HG02610 (cell line): ENCODE measurements at regions not wholly inside any gene's neighbourhood (a gene's known extent, or its start where the extent isn't known, plus 50 kb on each side); places are given as distances from the start of the nearest gene placed in this dataset.
"Not testable (repeated sequence)": the region's sequence is repeated elsewhere in the genome, so short reads cannot be mapped to it uniquely, and the experiment has no call there.

Experiments
- ATAC-seq: cut with Tn5 transposase; IDR thresholded peaks from one replicate; pipeline ENCODE4 v1.9.1; 2021; ENCODE audit warnings: mild to moderate bottlenecking, moderate library complexity; ENCODE audit not compliant: unreplicated experiment

- ATAC-seq: not testable (repeated sequence)
These were observed 510.6 kb upstream of the LMO3 start for GRCh38 chr12:17116538-17116937.

GRCh38 chr12:17110316-17110715, 504.4 kb upstream of the LMO3 start:
- ATAC-seq: no peak

GRCh38 chr12:17108877-17109541, 503.0 kb upstream of the LMO3 start:
- no peak for ATAC-seq

DNA sequence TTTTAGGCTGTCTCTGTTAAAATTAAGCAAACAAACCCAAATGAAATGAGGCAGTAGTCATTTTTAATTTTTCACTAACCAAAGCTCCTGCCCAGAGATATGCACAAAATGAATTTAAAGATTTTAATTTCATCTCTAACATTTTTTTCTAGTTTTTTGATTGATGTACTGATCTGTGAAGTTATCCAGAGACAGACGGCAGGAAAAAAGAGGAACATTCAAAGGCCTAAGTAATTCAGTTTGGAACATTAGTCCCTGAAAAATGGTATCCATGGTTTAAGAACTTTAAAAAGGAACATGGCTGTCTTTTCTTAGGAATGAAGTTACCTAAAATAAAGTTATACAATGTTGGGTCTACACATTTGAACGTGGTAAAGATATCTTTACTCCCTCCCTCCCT, 498.8 kb upstream of the LMO3 start:
- no peak for ATAC-seq

DNA sequence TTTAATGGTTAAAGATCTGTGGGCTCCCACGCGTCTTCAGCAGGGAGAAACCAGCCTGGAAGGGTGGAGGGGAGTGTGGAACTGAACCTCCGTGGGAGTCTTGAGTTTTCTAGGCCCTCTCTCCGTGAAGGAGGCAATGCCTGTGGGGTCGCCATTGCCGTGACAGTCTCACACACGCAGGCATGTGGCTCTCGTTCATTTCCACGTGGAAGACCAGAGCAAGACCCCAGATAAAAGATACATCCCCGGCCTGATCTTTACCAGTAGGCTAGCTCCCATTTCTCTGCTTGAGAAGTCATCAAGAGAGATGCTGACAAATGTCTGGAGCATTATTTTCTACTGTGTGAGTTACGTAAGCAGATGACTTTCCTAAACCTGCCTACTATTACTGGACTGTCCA, 491.7 kb upstream of the LMO3 start:
- no peak for ATAC-seq

DNA sequence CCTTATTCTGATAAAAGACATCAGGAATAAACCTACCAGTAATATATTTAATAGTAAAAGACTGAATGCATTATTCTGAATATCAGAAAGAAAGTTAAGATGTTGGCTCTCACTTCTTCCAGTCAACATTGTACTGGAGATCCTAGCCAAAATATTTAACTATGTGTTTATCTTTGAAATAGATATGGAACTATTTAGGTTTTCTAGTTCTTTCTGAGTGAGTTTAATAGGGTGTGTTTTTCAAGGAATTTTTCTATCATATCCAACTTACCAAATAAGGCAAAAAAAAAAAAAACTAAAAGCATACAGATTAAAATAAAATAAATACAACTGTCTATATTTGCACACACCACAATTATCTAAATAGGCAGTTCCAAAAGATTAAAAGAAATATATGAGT, 478.9 kb upstream of the LMO3 start:
- no peak for ATAC-seq

GRCh38 chr12:17079251-17079909, 473.4 kb upstream of the LMO3 start:
- ATAC-seq: no peak

GRCh38 chr12:17077594-17077993, 471.6 kb upstream of the LMO3 start:
- ATAC-seq: no peak

- ATAC-seq: no peak
These were observed 470.8 kb upstream of the LMO3 start for GRCh38 chr12:17076811-17077210.

DNA sequence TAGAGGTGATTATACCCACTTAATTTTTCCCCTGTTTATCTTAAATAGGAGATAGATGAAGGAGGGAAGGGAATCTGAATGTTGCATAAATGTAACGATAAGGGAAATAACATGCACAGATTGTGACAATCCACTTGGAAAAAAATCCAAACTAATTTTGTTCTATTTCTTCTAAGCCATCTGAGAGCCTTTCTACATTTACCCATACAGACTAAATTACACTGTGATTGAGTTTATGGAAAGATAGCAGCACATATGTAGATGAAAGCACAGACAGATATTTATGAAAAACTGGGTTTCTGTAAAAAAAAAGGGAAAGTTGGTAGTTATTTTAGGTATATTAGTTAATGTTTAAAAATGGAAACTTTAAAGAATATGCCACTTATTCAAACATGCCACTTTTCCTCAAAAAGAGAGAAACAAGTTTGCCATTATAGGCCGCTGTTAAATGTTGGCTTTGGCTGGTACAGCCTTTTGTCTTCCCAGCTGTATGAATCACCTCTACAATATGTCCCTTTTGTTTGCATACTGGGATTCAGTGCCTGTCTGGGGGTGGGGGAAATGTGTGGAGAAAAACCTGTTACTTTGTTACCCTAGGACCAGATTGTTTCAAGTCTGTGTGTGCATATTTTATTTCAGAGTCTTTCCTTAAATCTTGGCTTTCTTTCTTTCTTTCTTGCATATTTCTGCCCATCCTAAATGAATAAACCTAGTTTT, 470.2 kb upstream of the LMO3 start:
- ATAC-seq: no peak

- ATAC-seq: no peak
These were observed 458.9 kb upstream of the LMO3 start for GRCh38 chr12:17064834-17065233.

DNA sequence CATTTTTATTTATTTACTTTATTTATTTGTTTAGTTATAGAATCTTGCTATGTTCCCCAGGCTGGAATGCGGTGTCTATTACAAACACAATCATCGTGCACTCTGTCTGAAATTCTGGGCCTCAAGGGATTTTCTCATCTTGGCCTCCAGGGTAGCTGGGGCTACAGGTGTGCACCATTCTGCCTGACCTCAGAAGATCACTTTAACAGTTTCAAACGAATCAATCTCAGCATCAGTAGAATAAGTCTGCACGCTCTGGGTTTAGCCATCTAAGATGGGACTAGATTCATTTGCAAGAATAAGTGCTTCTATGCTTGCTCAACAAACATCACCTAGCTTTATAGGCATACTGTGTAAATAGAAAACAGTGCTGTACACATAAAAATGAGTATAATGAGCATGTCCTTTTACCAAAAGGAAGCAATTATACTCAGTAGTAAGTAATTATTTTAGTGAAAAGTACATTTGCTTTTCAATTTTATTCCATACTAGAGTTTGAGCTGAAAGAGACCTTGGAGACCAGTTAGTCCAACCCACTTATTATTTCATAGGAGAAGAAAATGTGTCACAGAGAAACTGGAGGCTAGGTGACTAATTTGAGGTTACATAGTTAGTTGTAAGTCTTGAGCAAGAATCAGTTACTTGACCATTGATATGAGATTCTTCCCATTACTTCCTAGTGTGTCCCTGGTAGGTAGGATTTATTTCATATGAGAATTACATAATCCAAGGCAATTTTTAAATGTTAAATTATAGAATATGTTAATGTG, 456.5 kb upstream of the LMO3 start:
- ATAC-seq: no peak

DNA sequence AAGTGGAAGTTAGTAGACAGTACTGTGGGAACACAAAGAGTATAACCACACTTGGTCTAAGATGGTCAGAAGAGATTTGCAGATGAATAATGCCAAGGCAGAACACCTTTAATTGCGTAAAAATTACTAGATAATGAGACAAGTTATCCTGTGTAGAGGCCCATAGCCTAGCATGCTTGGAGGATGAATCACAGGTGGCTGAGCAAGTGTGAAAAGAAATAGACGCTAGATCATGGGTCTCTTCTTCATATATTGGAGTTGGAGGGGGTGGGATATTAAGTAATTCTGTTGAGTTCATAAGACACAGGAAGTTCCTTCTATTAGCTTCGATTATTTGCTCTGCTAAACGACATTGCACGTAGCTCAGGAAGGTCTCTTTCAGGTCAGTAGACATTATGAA, 454.3 kb upstream of the LMO3 start:
- no peak for ATAC-seq

DNA sequence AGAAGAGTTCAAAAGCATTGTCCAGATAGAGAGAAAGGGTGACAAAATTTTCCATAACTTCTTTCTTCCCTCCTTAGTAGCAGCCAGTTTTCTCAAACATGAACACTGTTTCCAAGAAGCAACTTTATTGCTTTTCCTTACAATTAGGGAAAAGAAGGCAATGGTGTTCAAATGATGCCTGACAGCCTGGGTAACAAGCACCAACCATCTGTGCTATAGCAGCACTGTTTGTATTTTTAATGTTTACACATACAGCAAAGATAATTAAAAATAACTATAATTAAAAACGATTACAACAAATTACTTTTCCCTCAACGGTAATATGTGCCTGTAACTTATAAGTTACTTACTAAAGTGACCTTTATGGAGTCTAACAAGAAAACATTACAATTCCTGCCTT, 450.6 kb upstream of the LMO3 start:
- no peak for ATAC-seq

GRCh38 chr12:17038923-17039322, 433.0 kb upstream of the LMO3 start:
- no peak for ATAC-seq

DNA sequence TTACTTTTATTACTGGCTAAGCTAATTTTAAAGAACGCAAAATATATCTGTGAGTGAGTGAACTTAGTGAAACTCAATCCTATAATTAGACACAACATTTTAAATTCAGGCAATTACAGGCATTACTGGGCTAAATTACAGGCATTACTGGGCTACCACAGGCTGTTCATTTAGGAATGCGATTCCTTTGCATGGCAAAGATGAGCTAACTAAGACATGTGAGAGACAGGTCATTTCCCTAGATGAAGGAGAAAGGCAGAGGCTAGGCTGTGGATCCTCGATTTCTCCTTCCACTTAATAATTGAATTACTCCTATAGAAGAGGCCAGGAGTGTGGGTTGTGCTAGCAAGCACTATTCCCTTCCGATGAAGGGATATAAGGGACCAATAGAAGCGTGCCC, 429.4 kb upstream of the LMO3 start:
- no peak for ATAC-seq

DNA sequence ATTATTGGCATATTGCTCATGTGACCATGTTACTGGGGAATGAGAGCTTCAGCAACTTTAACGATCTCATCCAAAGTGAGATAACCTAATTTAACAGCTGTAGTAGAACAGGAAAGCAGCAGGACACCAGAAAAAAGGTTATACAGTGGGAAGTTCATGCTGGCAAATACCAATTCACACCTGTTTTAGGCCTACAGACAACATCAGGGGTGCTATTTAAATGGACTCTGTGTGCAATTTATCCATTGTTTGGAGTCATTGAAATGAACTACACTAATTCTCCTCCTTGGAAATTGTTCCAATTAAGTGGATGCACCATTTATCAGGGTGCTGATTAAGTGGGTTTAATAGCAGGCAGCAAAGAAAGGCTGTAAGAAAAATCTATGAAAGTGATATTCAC, 424.4 kb upstream of the LMO3 start:
- ATAC-seq: no peak

DNA sequence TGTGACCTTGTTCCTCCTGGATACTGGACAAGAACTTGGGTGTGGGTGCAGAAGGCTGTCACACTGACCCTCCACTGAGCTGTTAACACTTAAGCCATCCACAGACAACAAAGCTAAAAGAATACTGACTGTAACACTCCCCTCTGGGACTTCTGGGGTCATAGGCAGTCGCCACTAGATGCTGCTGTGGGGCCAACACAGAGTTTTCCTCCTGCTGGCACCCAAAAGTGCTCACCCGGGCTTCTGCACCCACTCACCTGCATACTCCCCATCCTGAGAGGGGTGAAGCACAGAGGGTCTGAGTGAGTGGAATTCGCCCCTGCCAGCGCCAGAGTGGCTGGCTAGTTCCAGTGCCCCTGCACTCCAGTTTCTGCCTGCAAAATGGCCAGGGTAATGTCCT, 422.4 kb upstream of the LMO3 start:
- no peak for ATAC-seq

- ATAC-seq: not testable (repeated sequence)
These were observed 419.5 kb upstream of the LMO3 start for GRCh38 chr12:17025424-17025823.

DNA sequence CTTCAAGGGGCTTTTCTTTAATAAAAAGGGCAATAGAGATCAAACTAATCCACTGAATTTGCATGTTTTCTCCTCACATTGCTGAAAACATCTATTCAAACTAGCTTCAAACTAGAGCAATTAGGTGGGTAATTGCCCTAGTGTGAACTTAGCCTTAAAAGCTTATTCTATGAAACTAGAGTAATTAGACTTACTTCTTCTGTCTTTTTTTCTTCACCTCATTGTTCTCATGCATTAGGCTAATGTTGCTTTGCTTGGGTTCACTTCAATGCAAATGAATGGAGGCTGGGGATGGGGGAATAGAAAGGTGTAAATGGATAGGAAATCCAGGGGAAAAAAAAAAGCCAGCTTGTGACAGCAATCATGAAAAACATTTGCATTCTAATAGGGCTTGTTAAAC, 414.8 kb upstream of the LMO3 start:
- no peak for ATAC-seq

GRCh38 chr12:17017402-17017801, 411.4 kb upstream of the LMO3 start:
- ATAC-seq: no peak
